Heart right ventricle (tissue), 16 donors: ENCODE measurements at regions not wholly inside any gene's neighbourhood (a gene's known extent, or its start where the extent isn't known, plus 50 kb on each side); places are given as distances from the start of the nearest gene placed in this dataset.

Experiments
- ATAC-seq, 8 donors: fragments of 200-7000 bp; cut with Tn5 transposase; one replicate each; pipeline ENCODE4 v1.9.1; 2020; ENCODE audit warnings: mild to moderate bottlenecking in 8 of 8, moderate library complexity in 8 of 8, moderate number of reproducible peaks in 1 of 8
- DNase-seq, 2 donors: peaks; one replicate each; pipeline ENCODE4 v3.0.0-alpha.2; 2020
- H3K27ac ChIP-seq, 10 donors: fragments of 200-600 bp; sonication (generic) in 2 of 10; one replicate each; pipeline versions ENCODE4 v1.5.0 to v1.8.0; 2020 to 2022; ENCODE audit warnings: mild to moderate bottlenecking in 3 of 10
- H3K27me3 ChIP-seq, 7 donors: fragments of 200-600 bp; one replicate each; pipeline ENCODE4 v1.8.0; 2021 to 2022; ENCODE audit warnings: mild to moderate bottlenecking in 2 of 7
- H3K36me3 ChIP-seq, 9 donors: fragments of 200-600 bp; sonication (generic) in 1 of 9; one replicate each; pipeline versions ENCODE4 v1.5.0 to v1.8.0; 2020 to 2022; ENCODE audit warnings: mild to moderate bottlenecking in 2 of 9
- H3K4me1 ChIP-seq, 9 donors: fragments of 200-600 bp; sonication (generic) in 1 of 9; one replicate each; pipeline versions ENCODE4 v1.5.0 to v1.8.0; 2020 to 2022; ENCODE audit warnings: mild to moderate bottlenecking in 4 of 9
- H3K4me3 ChIP-seq, 10 donors: fragments of 200-600 bp; sonication (generic) in 2 of 10; one replicate each; pipeline versions ENCODE4 v1.5.0 to v1.8.0; 2020 to 2022; ENCODE audit warnings: mild to moderate bottlenecking in 7 of 10, moderate library complexity in 2 of 10
- H3K9me3 ChIP-seq, 11 donors: fragments of 200-600 bp in 10 of 11; sonication (generic) in 2 of 11; one replicate each; pipeline versions ENCODE4 v1.5.0 to v1.8.0; 2013 to 2022; ENCODE audit warnings: mild to moderate bottlenecking in 2 of 11, control low read depth in 1 of 11, moderate library complexity in 1 of 11
- CTCF ChIP-seq, 9 donors: fragments of 200-600 bp; sonication (generic) in 2 of 9; IDR thresholded peaks; one replicate each; pipeline versions ENCODE4 v1.5.0 to v1.8.0; 2021 to 2022; ENCODE audit warnings: antibody characterized with exemption in 9 of 9, mild to moderate bottlenecking in 5 of 9, moderate library complexity in 1 of 9
- WGBS, 2 donors: extraction: QIAGEN DNeasy Blood & Tissue Kit; methylation state at CpG; one replicate each; pipeline ENCODE4 v1.1.7; 2013; ENCODE audit warnings: inconsistent platforms in 1 of 2; 5-methylcytosine and 5-hydroxymethylcytosine counted together
- intact Hi-C, 10 donors: fragments of 100-400 bp; cut with DNase I; formaldehyde crosslinking; loops; one replicate each; pipeline versions ENCODE4 v1.11.1 to v1.14.2; 2022
- donor health status: Arrhythmogenic right ventricular cardiomyopathy.
- donor health status: ischemic (EF 13 %, LVEDD 7.1; RV severe dilation, severe dysfunction).
- donor health status: healthy with polysubstance abuse.
- donor health status: DM: no; HTN: yes; CAD: no.
- donor health status: DM: no; HTN: no; CAD: no.
- donor health status: ischemic (EF 25% LVEDD 6.9; RV normal size, moderate dysfunction).
- donor health status: ischemic (EF 25% LVEDD 5.7; RV mildly dilated, moderate dysfunction).
- donor health status: healthy.
- donor health status: DM: yes; HTN: yes; CAD: no.
- donor health status: Ischemic cardiomyopathy.
- donor health status: ischemic (EF 35%, LVEDD 5.7; RV mildly dilated, moderate dysfunction).
- donor health status: nonischemic (EF 11% LVEDD 7.7; RV severe dilation, severe dysfunction).
- donor health status: DM: yes; HTN: yes; CAD: no.
- donor health status: PGD.
- donor health status: ischemic (EF 29% LVEDD 5.4; RV normal size, mild dysfunction).
- donor health status: nonischemic (EF 23%, LVEDD 6.1; RV moderate dilation, normal function).

- intact Hi-C loops: no loop called here
These were observed 110.6 kb downstream of the EMX2 start for GRCh38 chr10:117653170-117653515.

GRCh38 chr10:117654105-117654504 lies 111.6 kb downstream of the EMX2 start:
- H3K27ac ChIP-seq: no peak overlapping the region
- intact Hi-C loops: no loop called here
- H3K4me3 ChIP-seq: no peak overlapping the region
- no peaks in the 10 kb centered on the region for H3K4me1 ChIP-seq
- H3K36me3 ChIP-seq: no peaks in the 10 kb centered on the region
- DNase-seq: no peak
- no peaks in the 10 kb centered on the region for H3K27me3 ChIP-seq
- peaks cover 0 to 38% (median 10%) of the 10 kb centered on the region in 11 donors for H3K9me3 ChIP-seq
- no peak for TF ChIP-seq CTCF (IDR thresholded peaks at IDR 0.05)
- ATAC-seq: no peak

More at GRCh38 chr10:117653170-117653515, 110.6 kb downstream of the EMX2 start:
- Histone ChIP-seq H3K36me3 (no peaks in the 10 kb centered on the region), H3K9me3 (peaks cover 0 to 38% (median 10%) of the 10 kb centered on the region in 11 donors), H3K4me3 (no peak overlapping the region), H3K4me1 (no peaks in the 10 kb centered on the region), H3K27me3 (no peaks in the 10 kb centered on the region), H3K27ac (no peak overlapping the region)
- TF ChIP-seq CTCF (IDR thresholded peaks at IDR 0.05): no peak
- ATAC-seq (no peak), DNase-seq (no peak)

GRCh38 chr10:117656385-117657367 lies 114.1 kb downstream of the EMX2 start:
- ATAC-seq: no peak
- intact Hi-C loops: no loop called here
- no peak for TF ChIP-seq CTCF (IDR thresholded peaks at IDR 0.05)
- no peaks in the 10 kb centered on the region for H3K4me1 ChIP-seq
- no peaks in the 10 kb centered on the region for H3K27me3 ChIP-seq
- DNase-seq: no peak
- no peak overlapping the region for H3K4me3 ChIP-seq
- H3K9me3 ChIP-seq: peaks cover 0 to 26% (median 7%) of the 10 kb centered on the region in 11 donors
- no peak overlapping the region for H3K27ac ChIP-seq
- no peaks in the 10 kb centered on the region for H3K36me3 ChIP-seq
- 72 to 74% methylated on average over 7 of the region's 7 CpGs for WGBS, 2 donors

GRCh38 chr10:117661316-117661715 lies 118.8 kb downstream of the EMX2 start:
- Histone ChIP-seq H3K36me3 (no peaks in the 10 kb centered on the region), H3K4me3 (no peak overlapping the region), H3K27ac (no peak overlapping the region), H3K4me1 (no peaks in the 10 kb centered on the region), H3K27me3 (peaks cover 0 to 5% (median 0%) of the 10 kb centered on the region in 7 donors), H3K9me3 (no peaks in the 10 kb centered on the region)
- DNase-seq (no peak), ATAC-seq (no peak)
- no peak for TF ChIP-seq CTCF (IDR thresholded peaks at IDR 0.05)
- intact Hi-C loops: no loop called here
- 89 to 93% methylated on average over 2 of the region's 2 CpGs for WGBS, 2 donors
